H1 (cell line): ENCODE measurements at regions not wholly inside any gene's neighbourhood (a gene's known extent, or its start where the extent isn't known, plus 50 kb on each side); places are given as distances from the start of the nearest gene placed in this dataset.

ENCODE experiments used
- CBX5 ChIP-seq: fragments of 300-800, 300-1000 bp; sonication (generic); IDR thresholded peaks from 2 replicates; pipeline ENCODE4 v1.7.1; 2016; ENCODE audit warnings: antibody characterized with exemption, low read length, low read depth
- CHD7 ChIP-seq: fragments of 300-600 bp; sonication (generic); IDR thresholded peaks from 2 replicates; pipeline ENCODE4 v1.7.1; 2012; ENCODE audit warnings: low read length, moderate library complexity, mild to moderate bottlenecking, inconsistent platforms; ENCODE audit not compliant: insufficient replicate concordance
- KDM5A ChIP-seq: fragments of 200-600 bp; IDR thresholded peaks from 2 replicates; pipeline ENCODE4 v1.7.1; 2012; ENCODE audit warnings: mild to moderate bottlenecking, low read length, inconsistent platforms, mixed read lengths

DNA sequence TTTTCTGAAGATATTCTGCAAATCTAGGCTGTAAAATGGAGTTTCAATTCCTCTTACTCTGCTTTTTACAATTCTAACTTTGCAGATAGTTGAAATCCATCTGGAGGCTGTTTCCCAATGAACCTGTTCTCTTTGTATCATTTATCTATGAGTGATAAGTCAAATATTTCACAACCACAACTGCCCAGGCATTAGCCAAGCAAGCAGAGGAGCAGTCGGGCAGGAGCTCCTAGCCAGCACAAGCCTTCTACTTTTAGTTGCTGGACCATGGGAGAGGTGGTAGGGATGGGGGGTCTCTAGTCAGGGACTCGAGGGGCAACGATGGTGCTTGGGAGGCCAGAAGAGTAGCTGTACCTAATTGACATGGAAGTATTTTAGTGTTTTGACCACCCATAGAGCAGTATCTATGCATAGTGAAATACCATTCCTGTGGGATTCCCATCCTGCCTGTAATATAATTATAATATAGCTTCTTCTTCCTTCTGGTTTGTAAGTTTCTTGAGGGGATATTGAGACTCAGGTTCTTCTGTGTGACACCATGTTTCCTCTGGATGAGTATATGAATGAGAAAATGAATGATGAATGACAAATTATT, 353.5 kb upstream of the IL12A start (continued):
- no peak for TF ChIP-seq CHD7
- no peak for TF ChIP-seq CBX5
- no peak for TF ChIP-seq KDM5A
